SU-DHL-6 (cell line): ENCODE measurements at regions not wholly inside any gene's neighbourhood (a gene's known extent, or its start where the extent isn't known, plus 50 kb on each side); places are given as distances from the start of the nearest gene placed in this dataset.

ENCODE experiments used
- CTCF ChIP-seq: fragments of 200-600 bp; sonication (generic); IDR thresholded peaks from one replicate; pipeline ENCODE4 v1.5.1; 2017; ENCODE audit warnings: antibody characterized with exemption, mild to moderate bottlenecking, low read length, moderate library complexity; ENCODE audit not compliant: insufficient read depth, poor library complexity, severe bottlenecking
- EZH2phosphoT487 ChIP-seq: fragments of 200-600 bp; sonication (generic), shearing (Covaris generic); conservative IDR thresholded peaks from 2 replicates; pipeline ENCODE4 v1.6.1; 2018; ENCODE audit warnings: mild to moderate bottlenecking, antibody characterized with exemption, low read length, moderate library complexity, mixed read lengths

DNA sequence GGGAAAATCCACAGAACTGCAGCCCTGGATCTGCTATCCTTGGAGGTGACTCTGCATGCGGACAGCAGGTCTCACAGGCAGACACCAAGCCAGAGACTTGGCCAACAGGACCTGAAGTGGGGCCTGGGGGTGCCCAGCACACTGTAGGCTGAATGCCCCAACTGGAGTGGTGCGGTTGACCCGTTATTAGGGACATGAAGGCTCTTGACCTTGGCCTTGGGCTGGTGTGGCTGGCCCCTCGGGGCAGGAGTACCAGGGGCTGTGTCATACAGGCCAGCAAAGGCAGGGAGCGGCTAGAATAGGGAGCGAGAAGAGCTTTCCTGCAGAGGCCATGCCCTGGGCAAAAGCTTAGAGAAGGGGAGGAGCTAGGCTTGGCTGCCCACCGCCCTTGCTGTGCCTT, 153.2 kb upstream of the MVB12B start:
- TF ChIP-seq CTCF (no peak), EZH2phosphoT487 (no peak)
